HCT116 (cell line): ENCODE measurements at regions not wholly inside any gene's neighbourhood (a gene's known extent, or its start where the extent isn't known, plus 50 kb on each side); places are given as distances from the start of the nearest gene placed in this dataset.

Experiments
- ATF3 ChIP-seq: IDR thresholded peaks from 2 replicates; pipeline ENCODE4 v1.6.1; 2012
- CTCF ChIP-seq, 3 experiments: fragments of 200-600 bp in 1 of 3; sonication (generic) in 1 of 3; IDR thresholded peaks in 2 of 3; conservative IDR thresholded peaks in 1 of 3; 2 replicates each; pipeline ENCODE4 v1.5.1; 2012 to 2017; ENCODE audit warnings: low read depth in 2 of 3, low read length in 2 of 3, antibody characterized with exemption in 1 of 3, borderline replicate concordance in 1 of 3, control low read depth in 1 of 3, mild to moderate bottlenecking in 1 of 3, mixed read lengths in 1 of 3, mixed run types in 1 of 3, moderate library complexity in 1 of 3; ENCODE audit not compliant: insufficient read depth in 1 of 3
- EGR1 ChIP-seq: IDR thresholded peaks from 2 replicates; pipeline ENCODE4 v1.6.1; 2012; ENCODE audit warnings: low read depth
- EZH2 ChIP-seq: fragments of 200-600 bp; sonication (generic); IDR thresholded peaks from 2 replicates; pipeline ENCODE4 v1.6.1; 2017; ENCODE audit warnings: antibody characterized with exemption, mixed run types
- EZH2phosphoT487 ChIP-seq: fragments of 200-600 bp; IDR thresholded peaks from 2 replicates; pipeline ENCODE4 v1.6.1; 2018; ENCODE audit warnings: antibody characterized with exemption, borderline replicate concordance
- POLR2A ChIP-seq: IDR thresholded peaks from 2 replicates; pipeline ENCODE4 v1.7.0; 2011; ENCODE audit warnings: borderline replicate concordance; ENCODE audit not compliant: insufficient read depth, insufficient read length; ENCODE audit errors: extremely low read depth
- TF ChIP-seq, protein P1 (sequence below): IDR thresholded peaks from 2 replicates; pipeline ENCODE4 v1.6.1; 2012; ENCODE audit warnings: low read depth
- TF ChIP-seq, protein P2 (sequence below): IDR thresholded peaks from 2 replicates; pipeline ENCODE4 v1.6.1; 2012

DNA sequence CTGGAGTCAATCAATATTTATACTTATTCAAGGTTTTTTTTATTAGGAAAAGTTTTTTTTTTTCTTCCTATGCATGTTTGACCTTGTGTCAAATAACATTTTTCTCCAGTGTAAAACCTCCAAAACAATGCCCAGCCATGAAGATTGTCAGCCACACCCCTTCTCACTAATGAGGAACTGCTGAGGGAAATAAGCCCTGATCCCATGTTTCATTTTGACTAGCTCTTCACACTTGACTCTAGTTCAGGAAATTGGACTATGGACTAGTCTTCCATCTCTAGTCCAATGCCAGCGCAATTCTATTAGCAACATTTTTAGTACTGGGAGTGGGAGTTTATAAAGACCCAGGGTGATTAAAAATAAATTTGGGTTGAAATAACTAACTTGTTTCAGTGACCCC lies 275.6 kb upstream of the CXCR4 start:
- TF ChIP-seq CTCF (IDR thresholded peaks at IDR 0.05 in 2 of 3, conservative IDR thresholded peaks at IDR 0.05 in 1 of 3; ENCODE audit: borderline replicate concordance in 1 of 3, insufficient read depth in 1 of 3, low read depth in 2 of 3, low read length in 2 of 3) = no peak
- TF ChIP-seq POLR2A = no peak
- TF ChIP-seq, protein P1, sequence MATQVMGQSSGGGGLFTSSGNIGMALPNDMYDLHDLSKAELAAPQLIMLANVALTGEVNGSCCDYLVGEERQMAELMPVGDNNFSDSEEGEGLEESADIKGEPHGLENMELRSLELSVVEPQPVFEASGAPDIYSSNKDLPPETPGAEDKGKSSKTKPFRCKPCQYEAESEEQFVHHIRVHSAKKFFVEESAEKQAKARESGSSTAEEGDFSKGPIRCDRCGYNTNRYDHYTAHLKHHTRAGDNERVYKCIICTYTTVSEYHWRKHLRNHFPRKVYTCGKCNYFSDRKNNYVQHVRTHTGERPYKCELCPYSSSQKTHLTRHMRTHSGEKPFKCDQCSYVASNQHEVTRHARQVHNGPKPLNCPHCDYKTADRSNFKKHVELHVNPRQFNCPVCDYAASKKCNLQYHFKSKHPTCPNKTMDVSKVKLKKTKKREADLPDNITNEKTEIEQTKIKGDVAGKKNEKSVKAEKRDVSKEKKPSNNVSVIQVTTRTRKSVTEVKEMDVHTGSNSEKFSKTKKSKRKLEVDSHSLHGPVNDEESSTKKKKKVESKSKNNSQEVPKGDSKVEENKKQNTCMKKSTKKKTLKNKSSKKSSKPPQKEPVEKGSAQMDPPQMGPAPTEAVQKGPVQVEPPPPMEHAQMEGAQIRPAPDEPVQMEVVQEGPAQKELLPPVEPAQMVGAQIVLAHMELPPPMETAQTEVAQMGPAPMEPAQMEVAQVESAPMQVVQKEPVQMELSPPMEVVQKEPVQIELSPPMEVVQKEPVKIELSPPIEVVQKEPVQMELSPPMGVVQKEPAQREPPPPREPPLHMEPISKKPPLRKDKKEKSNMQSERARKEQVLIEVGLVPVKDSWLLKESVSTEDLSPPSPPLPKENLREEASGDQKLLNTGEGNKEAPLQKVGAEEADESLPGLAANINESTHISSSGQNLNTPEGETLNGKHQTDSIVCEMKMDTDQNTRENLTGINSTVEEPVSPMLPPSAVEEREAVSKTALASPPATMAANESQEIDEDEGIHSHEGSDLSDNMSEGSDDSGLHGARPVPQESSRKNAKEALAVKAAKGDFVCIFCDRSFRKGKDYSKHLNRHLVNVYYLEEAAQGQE = no peak
- no peak for TF ChIP-seq EZH2
- TF ChIP-seq, protein P2, sequence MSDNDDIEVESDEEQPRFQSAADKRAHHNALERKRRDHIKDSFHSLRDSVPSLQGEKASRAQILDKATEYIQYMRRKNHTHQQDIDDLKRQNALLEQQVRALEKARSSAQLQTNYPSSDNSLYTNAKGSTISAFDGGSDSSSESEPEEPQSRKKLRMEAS = no peak
- no peak for TF ChIP-seq EZH2phosphoT487
- no peak for TF ChIP-seq EGR1
- TF ChIP-seq ATF3 = no peak
